OCI-LY1 (cell line): ENCODE measurements at regions not wholly inside any gene's neighbourhood (a gene's known extent, or its start where the extent isn't known, plus 50 kb on each side); places are given as distances from the start of the nearest gene placed in this dataset.

Experiments used
- H2AFZ ChIP-seq: fragments of 200-600 bp; sonication (generic), shearing (Covaris generic); 2 replicates; pipeline ENCODE4 v1.6.0; 2014; ENCODE audit warnings: antibody characterized with exemption, mild to moderate bottlenecking, low read length
- H3F3A ChIP-seq: fragments of 200-600 bp; sonication (generic), shearing (Covaris generic); 2 replicates; pipeline ENCODE4 v1.6.0; 2014; ENCODE audit warnings: mild to moderate bottlenecking, antibody characterized with exemption, low read length, moderate library complexity; ENCODE audit not compliant: insufficient read depth
- H3K27ac ChIP-seq: fragments of 200-600 bp; sonication (generic); 2 replicates; pipeline ENCODE4 v1.5.1; 2014; ENCODE audit warnings: low read length, mixed run types, mild to moderate bottlenecking, low read depth; ENCODE audit not compliant: poor library complexity, severe bottlenecking
- H3K27me3 ChIP-seq: fragments of 200-600 bp; sonication (generic); 2 replicates; pipeline ENCODE4 v1.6.0; 2014; ENCODE audit warnings: antibody characterized with exemption, mild to moderate bottlenecking, low read length, moderate library complexity; ENCODE audit not compliant: insufficient read depth
- H3K36me3 ChIP-seq: fragments of 200-600 bp; sonication (generic); 2 replicates; pipeline ENCODE4 v1.6.1; 2014; ENCODE audit warnings: mild to moderate bottlenecking, antibody characterized with exemption, low read length, moderate library complexity, mixed read lengths; ENCODE audit not compliant: insufficient read depth
- H3K4me1 ChIP-seq: fragments of 200-600 bp; sonication (generic); 2 replicates; pipeline ENCODE4 v1.5.1; 2014; ENCODE audit warnings: mild to moderate bottlenecking, low read length, moderate library complexity; ENCODE audit not compliant: insufficient read depth, severe bottlenecking
- H3K4me2 ChIP-seq: fragments of 200-600 bp; sonication (generic), shearing (Covaris generic); 2 replicates; pipeline ENCODE4 v1.6.1; 2014; ENCODE audit warnings: low read length
- H3K4me3 ChIP-seq: fragments of 200-600 bp; sonication (generic); 2 replicates; pipeline ENCODE4 v1.5.1; 2014; ENCODE audit warnings: low read length, low read depth, mild to moderate bottlenecking, mixed read lengths; ENCODE audit not compliant: poor library complexity, severe bottlenecking
- H3K79me2 ChIP-seq: fragments of 200-600 bp; shearing (Covaris generic); 2 replicates; pipeline ENCODE4 v1.6.1; 2016; ENCODE audit warnings: mixed run types, low read length, mixed read lengths; ENCODE audit not compliant: insufficient read depth
- H3K9ac ChIP-seq: fragments of 200-600 bp; sonication (generic), shearing (Covaris generic); 2 replicates; pipeline ENCODE4 v1.6.1; 2014; ENCODE audit warnings: mild to moderate bottlenecking, low read length, mixed read lengths
- H3K9me2 ChIP-seq: fragments of 200-600 bp; sonication (generic), shearing (Covaris generic); 2 replicates; pipeline ENCODE4 v1.6.1; 2014; ENCODE audit warnings: low read depth, mild to moderate bottlenecking, low read length, mixed read lengths
- H3K9me3 ChIP-seq: fragments of 200-600 bp; shearing (Covaris generic); 2 replicates; pipeline ENCODE4 v1.6.1; 2014; ENCODE audit warnings: low read length, mixed read lengths
- H4K20me1 ChIP-seq: fragments of 200-600 bp; sonication (generic), shearing (Covaris generic); 2 replicates; pipeline ENCODE4 v1.6.0; 2016; ENCODE audit warnings: mild to moderate bottlenecking, low read length; ENCODE audit not compliant: insufficient read depth
- EZH2 ChIP-seq: fragments of 200-600 bp; sonication (generic), shearing (Covaris generic); IDR thresholded peaks from 2 replicates; pipeline ENCODE4 v1.8.0; 2017; ENCODE audit warnings: borderline replicate concordance, mixed run types, mild to moderate bottlenecking, antibody characterized with exemption, low read length, moderate library complexity, mixed read lengths
- TF ChIP-seq, protein P1 (sequence below): fragments of 200-600 bp; sonication (generic), shearing (Covaris generic); IDR thresholded peaks from 2 replicates; pipeline ENCODE4 v1.5.1; 2017; ENCODE audit warnings: mild to moderate bottlenecking, antibody characterized with exemption, low read length, moderate library complexity, mixed read lengths

DNA sequence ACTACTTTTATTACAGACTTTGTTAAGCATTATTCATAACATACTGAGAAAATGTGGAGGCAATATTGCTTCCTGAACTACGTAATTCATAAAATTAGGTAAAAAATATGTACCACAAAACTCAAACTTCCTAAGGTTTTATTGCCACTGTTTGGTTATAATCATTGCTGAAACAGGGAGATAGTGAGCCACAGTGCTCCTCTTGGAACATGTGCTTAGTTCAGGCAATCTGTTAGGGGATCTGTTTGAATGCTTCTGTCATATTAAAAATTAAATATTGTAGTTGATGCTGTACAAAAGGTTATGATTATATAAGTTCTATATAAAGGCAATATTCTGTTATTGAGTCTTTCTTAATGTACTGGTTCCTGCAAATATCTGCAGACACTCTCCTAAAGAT lies 480.7 kb downstream of the GRXCR1 start:
- Histone ChIP-seq H3K9me3 (no peaks in the 10 kb centered on the region), H2AFZ (no peak overlapping the region), H4K20me1 (no peaks in the 10 kb centered on the region), H3K4me2 (no peak overlapping the region), H3K79me2 (no peaks in the 10 kb centered on the region), H3K27me3 (no peaks in the 10 kb centered on the region), H3F3A (no peaks in the 10 kb centered on the region), H3K27ac (no peak overlapping the region), H3K9ac (no peak overlapping the region), H3K4me1 (no peaks in the 10 kb centered on the region), H3K9me2 (no peaks in the 10 kb centered on the region), H3K36me3 (no peaks in the 10 kb centered on the region), H3K4me3 (no peak overlapping the region)
- TF ChIP-seq, protein P1, sequence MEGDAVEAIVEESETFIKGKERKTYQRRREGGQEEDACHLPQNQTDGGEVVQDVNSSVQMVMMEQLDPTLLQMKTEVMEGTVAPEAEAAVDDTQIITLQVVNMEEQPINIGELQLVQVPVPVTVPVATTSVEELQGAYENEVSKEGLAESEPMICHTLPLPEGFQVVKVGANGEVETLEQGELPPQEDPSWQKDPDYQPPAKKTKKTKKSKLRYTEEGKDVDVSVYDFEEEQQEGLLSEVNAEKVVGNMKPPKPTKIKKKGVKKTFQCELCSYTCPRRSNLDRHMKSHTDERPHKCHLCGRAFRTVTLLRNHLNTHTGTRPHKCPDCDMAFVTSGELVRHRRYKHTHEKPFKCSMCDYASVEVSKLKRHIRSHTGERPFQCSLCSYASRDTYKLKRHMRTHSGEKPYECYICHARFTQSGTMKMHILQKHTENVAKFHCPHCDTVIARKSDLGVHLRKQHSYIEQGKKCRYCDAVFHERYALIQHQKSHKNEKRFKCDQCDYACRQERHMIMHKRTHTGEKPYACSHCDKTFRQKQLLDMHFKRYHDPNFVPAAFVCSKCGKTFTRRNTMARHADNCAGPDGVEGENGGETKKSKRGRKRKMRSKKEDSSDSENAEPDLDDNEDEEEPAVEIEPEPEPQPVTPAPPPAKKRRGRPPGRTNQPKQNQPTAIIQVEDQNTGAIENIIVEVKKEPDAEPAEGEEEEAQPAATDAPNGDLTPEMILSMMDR = no peak
- no peak for TF ChIP-seq EZH2

DNA sequence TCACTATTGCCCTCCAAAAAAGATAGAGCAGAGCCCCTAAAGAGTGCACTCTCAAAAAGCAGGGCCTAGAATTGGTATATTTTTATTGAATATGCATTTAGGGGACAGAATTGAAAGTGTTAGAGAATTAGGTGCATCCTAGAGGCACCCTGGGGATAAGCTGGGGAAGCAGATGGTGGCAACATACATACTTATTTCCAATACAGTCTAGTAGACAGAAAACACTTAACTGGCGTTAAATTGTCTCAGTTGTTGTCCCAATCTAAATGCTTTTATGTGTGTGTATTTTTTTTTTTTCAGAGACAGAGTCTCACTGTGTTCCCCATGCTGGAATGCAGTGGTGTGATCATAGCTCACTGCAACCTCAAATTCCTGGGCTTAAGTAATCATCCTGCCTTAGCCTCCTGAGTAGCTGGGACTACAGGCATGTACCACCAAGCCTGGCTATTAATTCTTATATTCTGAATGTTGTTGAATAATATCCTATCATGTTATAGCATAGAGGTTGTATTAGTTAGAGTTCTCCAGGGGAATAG lies 481.8 kb downstream of the GRXCR1 start:
- no peak overlapping the region for H3K4me3 ChIP-seq
- H3K9ac ChIP-seq = no peak overlapping the region
- no peaks in the 10 kb centered on the region for H3K27me3 ChIP-seq
- H3K9me2 ChIP-seq = no peaks in the 10 kb centered on the region
- H3K9me3 ChIP-seq = no peaks in the 10 kb centered on the region
- no peaks in the 10 kb centered on the region for H3K4me1 ChIP-seq
- H3K27ac ChIP-seq = no peak overlapping the region
- no peaks in the 10 kb centered on the region for H3K36me3 ChIP-seq
- H2AFZ ChIP-seq = no peak overlapping the region
- H3F3A ChIP-seq = no peaks in the 10 kb centered on the region
- no peaks in the 10 kb centered on the region for H4K20me1 ChIP-seq
- TF ChIP-seq, protein P1 = no peak
- no peak for TF ChIP-seq EZH2
- no peaks in the 10 kb centered on the region for H3K79me2 ChIP-seq
- H3K4me2 ChIP-seq = no peak overlapping the region

DNA sequence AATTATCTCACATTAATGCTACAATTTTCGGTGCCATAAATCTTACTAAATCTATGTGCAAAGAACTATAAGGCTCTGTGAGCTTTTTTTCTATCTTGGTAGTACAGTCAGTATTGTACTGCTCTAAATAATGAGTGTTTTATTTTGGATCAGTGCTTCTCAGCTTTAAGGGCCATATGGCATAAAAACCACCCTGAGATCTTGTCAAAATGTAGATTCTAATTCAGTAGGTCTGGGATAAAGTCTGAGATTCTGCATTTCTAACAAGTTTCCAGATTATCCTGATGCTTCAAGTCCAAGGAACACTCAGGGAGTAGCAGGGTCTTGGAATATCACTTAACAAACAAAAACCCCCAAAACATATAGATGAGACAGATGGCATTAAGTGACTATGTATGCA lies 486.5 kb downstream of the GRXCR1 start:
- no peak overlapping the region for H3K27ac ChIP-seq
- H4K20me1 ChIP-seq = no peaks in the 10 kb centered on the region
- no peak overlapping the region for H3K4me2 ChIP-seq
- H3K9me2 ChIP-seq = no peaks in the 10 kb centered on the region
- no peak overlapping the region for H3K9ac ChIP-seq
- no peaks in the 10 kb centered on the region for H3F3A ChIP-seq
- no peaks in the 10 kb centered on the region for H3K36me3 ChIP-seq
- no peaks in the 10 kb centered on the region for H3K27me3 ChIP-seq
- H3K79me2 ChIP-seq = no peaks in the 10 kb centered on the region
- H3K9me3 ChIP-seq = no peaks in the 10 kb centered on the region
- no peak overlapping the region for H3K4me3 ChIP-seq
- H2AFZ ChIP-seq = no peak overlapping the region
- TF ChIP-seq, protein P1 = no peak
- TF ChIP-seq EZH2 = no peak
- no peaks in the 10 kb centered on the region for H3K4me1 ChIP-seq
